ENCODE measurements at regions not wholly inside any gene's neighbourhood (a gene's known extent, or its start where the extent isn't known, plus 50 kb on each side); places are given as distances from the start of the nearest gene placed in this dataset.
"Not testable (repeated sequence)": the region's sequence is repeated elsewhere in the genome, so short reads cannot be mapped to it uniquely, and the experiment has no call there.

- DNase-seq (ENCODE audit: low spot score): no peak
Observed at GRCh38 chr7:52352013-52352981, 683.1 kb upstream of the POM121L12 start.

- no peak for DNase-seq (ENCODE audit: low spot score)
Observed at GRCh38 chr7:52344015-52344414, 691.4 kb upstream of the POM121L12 start.

- no peak for DNase-seq (ENCODE audit: low spot score)
Observed at GRCh38 chr7:52340067-52340466, 695.4 kb upstream of the POM121L12 start.

DNA sequence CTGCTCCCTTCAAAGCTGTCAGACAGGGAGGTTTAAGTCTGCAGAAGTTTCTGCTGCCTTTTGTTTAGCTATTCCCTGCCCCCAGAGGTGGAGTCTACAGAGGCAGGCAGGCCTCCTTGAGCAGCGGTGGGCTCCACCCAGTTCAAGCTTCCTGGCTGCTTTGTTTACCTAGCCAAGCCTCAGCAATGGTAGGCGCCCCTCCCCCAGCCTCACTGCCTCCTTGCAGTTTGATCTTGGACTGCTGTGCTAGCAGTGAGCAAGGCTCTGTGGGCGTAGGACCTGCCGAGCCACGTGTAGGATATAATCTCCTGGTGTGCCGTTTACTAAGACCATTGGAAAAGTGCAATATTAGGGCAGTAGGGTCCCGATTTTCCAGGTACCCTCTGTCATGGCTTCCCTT is 707.1 kb upstream of the POM121L12 start:
- not testable (repeated sequence) for DNase-seq (ENCODE audit: low spot score)

DNA sequence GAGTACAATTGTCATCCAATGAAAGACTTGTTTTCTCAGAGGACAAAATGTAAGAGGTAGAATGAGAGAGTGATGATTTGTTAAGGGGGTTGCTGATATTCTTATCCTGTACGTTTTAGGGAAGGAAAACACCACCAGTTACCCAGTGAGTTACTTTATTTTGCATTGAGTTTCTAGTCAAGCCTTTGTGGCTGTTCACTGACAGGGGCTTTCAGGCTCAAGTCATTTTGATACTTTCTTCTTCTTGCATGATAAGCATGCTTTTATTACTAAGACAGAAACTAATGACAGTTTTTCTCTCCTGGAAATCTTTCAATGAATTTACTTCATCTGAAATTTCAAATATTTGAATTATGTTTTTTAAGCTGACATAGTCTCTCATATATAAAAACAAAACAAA is 710.2 kb upstream of the POM121L12 start:
- no peak for DNase-seq (ENCODE audit: low spot score)

DNA sequence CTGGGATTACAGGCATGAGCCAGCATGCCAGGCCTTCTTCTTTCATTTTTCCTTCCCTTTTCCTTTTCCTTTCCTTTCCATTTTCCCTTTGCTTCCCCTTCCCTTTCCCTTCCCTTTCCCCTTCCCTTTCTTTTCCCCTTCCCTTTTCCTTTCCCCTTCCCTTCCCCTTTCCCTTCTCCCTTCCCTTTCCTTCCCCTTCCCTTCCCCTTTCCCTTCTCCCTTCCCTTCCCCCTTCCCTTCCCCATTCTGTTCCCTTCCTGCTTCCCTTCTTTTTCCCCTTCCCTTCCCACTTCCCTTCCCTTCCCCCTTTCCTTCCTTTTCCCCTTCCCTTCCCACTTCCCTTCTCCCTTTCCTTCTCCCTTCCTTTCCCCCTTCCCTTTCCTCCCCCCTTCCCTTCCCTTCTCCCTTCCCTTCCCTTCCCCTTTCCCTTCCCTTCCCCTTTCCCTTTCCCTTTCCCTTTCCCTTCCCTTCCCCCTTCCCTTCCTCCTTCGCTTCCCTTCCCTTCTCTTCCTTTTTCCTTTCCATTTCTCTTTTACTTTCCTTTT is 712.2 kb upstream of the POM121L12 start:
- no peak for DNase-seq (ENCODE audit: low spot score)

DNA sequence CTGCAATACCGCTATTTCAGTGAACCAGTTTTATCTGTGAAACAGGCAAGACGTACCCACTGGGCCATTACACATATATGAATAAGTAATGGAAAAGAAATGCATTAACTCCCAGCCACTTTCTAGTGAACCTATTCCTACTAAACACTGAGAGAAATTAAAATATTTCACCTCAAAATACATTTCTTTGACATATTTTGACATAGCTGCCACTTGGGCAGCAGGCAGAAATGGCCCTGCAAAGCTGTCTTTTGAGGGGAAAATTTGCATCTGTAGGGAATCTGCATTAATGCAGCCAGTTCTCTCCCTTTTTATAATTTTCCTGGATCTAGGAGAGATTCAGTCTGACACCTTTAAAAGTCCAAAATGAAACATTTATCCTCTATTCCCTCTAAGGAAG is 714.8 kb upstream of the POM121L12 start:
- no peak for DNase-seq (ENCODE audit: low spot score)

DNA sequence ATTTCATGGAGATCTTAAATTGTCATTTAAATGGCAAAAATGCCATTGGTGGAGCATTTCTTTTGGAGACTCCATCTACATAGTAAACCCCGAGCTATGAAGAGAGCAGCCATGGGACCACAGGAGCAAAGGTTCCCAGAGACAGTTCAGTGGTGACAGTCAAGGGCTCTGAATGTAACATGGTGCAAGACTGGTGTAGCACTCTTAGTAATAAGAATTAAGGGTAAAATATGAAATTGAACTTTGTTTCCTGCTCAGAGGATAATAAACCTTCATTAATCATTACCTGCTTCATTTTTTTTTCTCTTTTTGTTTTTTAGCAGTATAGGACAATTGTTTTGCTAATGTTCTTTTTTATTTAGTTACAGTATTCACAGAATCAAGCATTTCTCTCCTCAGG is 717.5 kb upstream of the POM121L12 start:
- no peak for DNase-seq (ENCODE audit: low spot score)

- no peak for DNase-seq (ENCODE audit: low spot score)
Observed at GRCh38 chr7:52311886-52312285, 723.5 kb upstream of the POM121L12 start.

DNA sequence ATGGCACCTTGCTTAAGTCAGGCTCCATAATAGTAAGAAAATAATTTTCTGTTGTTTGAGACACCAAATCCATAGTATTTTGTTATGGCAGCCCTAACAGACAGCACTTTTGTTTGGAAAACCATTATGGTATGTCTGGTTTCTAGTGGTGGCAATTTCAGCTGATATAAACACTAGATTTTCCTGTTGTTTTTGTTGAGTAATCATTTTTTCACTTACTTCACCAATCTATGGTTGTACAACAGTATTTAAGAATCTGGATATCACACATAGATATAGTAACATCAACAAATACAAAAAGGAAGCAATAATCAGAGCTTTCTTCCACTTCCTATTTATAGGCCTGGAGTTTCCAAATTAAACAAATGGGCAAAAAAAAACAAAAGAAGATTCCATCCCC is 725.8 kb upstream of the POM121L12 start:
- no peak for DNase-seq (ENCODE audit: low spot score)

- no peak for DNase-seq (ENCODE audit: low spot score)
Observed at GRCh38 chr7:52302765-52303520, 732.5 kb upstream of the POM121L12 start.

- no peak for DNase-seq (ENCODE audit: low spot score)
Observed at GRCh38 chr7:52297128-52297527, 738.3 kb upstream of the POM121L12 start.

DNA sequence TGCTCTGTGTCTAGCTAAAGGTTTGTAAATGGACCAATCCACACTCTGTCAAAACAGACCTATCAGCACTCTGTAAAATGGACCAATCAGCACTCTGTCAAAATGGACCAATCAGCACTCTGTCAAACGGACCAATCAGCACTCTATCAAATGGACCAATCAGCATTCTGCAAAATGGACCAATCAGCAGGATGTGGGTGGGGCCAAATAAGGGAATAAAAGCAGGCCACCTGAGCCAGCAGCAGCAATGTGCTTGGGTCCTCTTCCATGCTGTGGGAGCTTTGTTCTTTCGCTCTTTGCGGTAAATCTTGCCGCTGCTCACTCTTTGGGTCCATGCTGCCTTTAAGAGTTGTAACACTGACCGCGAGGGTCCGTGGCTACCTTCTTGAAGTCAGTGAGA is 740.5 kb upstream of the POM121L12 start:
- no peak for DNase-seq (ENCODE audit: low spot score)

- DNase-seq (ENCODE audit: low spot score): no peak
Observed at GRCh38 chr7:52289247-52289646, 746.2 kb upstream of the POM121L12 start.

DNA sequence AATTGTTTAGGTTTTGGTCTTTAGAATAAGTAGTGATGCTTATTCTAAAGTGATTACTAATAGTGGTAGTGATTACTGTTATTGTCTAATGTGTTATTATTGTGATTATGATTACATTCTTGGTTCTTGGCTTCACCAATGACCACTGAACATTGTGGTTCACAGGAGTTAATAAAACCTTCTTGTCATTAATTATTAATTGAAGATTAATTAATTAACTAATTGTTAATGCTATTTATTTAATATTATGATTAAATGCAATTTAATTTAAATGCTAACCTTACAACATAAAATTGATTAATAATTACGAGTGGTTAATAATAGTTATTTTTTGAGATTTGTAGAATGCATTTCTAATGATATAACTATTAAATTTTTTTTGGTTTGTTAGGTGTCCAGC is 747.7 kb upstream of the POM121L12 start:
- no peak for DNase-seq (ENCODE audit: low spot score)

DNA sequence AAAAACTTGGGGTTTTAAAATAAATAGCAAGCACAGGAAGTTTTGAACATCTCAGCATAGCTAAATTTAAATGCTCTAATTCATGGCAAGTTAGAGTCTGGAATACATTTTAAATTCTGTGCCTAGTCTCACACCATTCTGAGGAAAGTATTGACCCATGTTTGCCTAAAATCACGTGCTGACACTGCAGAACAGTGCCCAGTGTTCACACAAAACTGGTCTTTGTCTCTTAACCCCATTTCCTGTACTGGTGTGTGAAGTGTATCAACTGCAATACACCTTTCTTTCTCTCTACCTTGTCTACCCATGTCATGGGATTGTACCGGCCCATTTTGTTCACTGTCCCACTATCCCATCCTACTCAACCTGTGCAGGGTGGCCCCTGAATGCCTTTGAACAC is 749.7 kb upstream of the POM121L12 start:
- no peak for DNase-seq (ENCODE audit: low spot score)

DNA sequence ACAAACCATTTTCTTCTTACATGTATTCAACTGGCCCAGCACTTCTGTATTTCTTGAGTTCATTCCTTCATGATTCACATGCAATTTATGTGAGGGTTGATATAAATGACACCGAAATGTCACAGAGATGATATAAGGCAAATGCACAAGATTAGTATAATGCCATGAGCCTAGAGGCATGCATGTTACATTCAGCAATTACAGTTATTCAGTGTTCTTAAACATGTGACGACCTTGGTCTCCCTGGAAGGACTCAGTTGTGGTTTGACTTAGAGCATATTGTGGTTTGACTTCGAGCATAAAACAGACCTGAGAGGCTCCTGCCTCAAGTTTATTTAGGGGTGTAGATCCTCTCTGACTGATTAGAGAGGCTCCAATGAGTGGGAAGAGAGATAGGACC is 752.1 kb upstream of the POM121L12 start:
- no peak for DNase-seq (ENCODE audit: low spot score)

- DNase-seq (ENCODE audit: low spot score): no peak
Observed at GRCh38 chr7:52273685-52274610, 761.5 kb upstream of the POM121L12 start.

GRCh38 chr7:52271703-52272102 is 763.7 kb upstream of the POM121L12 start:
- DNase-seq (ENCODE audit: low spot score): no peak

DNA sequence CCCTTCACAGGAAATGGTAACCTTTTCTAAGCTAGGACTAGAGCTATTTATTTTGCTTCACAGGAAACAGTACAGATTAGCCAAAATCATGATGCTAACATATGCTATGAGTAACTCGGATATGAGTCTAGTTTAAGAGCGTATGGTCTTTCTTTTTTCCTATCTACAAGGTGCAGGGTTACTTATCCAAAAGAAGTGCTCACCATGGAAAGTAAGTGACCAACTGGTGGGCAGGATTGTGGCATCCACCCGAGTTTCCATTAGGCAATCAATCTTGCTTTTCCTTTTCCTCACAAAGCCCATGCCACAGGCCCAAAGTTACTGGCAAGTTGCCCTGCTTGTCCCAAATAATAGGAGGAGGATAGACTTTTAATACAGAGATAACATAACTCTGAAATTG is 765.1 kb upstream of the POM121L12 start:
- DNase-seq (ENCODE audit: low spot score): no peak

- no peak for DNase-seq (ENCODE audit: low spot score)
Observed at GRCh38 chr7:52269669-52270068, 765.8 kb upstream of the POM121L12 start.

DNA sequence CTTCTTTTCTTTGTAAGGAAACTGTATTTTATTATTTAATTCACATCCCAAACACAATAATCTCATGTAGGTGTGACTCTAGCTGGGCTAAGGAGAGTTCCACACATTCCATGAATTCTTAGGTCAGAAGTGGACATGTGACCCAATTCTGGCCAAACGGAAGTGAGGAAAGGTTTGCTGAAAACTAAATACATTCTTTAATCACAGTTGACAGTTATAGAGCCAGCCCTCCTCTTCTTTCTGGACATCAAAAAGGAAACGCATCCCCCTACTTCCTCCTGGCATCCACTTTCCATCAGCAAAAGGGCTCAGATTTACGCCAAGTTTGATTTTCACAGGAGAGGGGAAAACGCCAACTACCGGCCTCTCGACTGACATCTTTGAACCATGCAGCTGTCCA is 774.4 kb upstream of the POM121L12 start:
- DNase-seq (ENCODE audit: low spot score): no peak
